A549 (cell line): ENCODE measurements at regions not wholly inside any gene's neighbourhood (a gene's known extent, or its start where the extent isn't known, plus 50 kb on each side); places are given as distances from the start of the nearest gene placed in this dataset.

Experiments used
- ATAC-seq, 2 experiments: fragments of 200-7000 bp in 1 of 2; fragments of >200 bp in 1 of 2; cut with Nextera tagmentation in 1 of 2; cut with Tn5 transposase in 1 of 2; 3 replicates each; pipeline versions ENCODE4 v1.8.0 to v1.9.1; 2018 to 2020; ENCODE audit warnings: mild to moderate bottlenecking in 1 of 2, moderate library complexity in 1 of 2
- CTCF ChIA-PET: fragments of 300-600 bp; sonication (Branson Sonifier 250); formaldehyde crosslinking; extraction: SDS; loops from one replicate; lab custom pipeline; 2021; ENCODE audit warnings: antibody characterized with exemption, inconsistent platforms; lab: Yijun Ruan, JAX
- POLR2A ChIA-PET: fragments of 350-600 bp; formaldehyde crosslinking; extraction: SDS; loops from one replicate; lab custom pipeline; 2021; ENCODE audit warnings: antibody characterized with exemption, inconsistent platforms; lab: Yijun Ruan, JAX
- DNase-seq, 2 experiments: peaks; one replicate each; pipeline versions ENCODE4 v3.0.0 to v3.0.0-alpha.2; 2011 to 2016; ENCODE audit warnings: low read depth in 1 of 2, low spot score in 1 of 2
- FAIRE-seq: peaks from 2 replicates; lab custom pipeline; 2011; peaks lifted over from hg19 to GRCh38; lab: Jason Lieb, UNC
- H3K27ac ChIP-seq, 2 experiments: fragments of >200 bp; sonication (Bioruptor Twin); formaldehyde crosslinking; 3 replicates each; pipeline ENCODE4 v1.5.1; 2016 to 2017
- H3K4me1 ChIP-seq: fragments of >200 bp; sonication (Bioruptor Twin); formaldehyde crosslinking; 3 replicates; pipeline ENCODE4 v1.6.1; 2016
- H3K4me2 ChIP-seq: fragments of >200 bp; sonication (Bioruptor Twin); formaldehyde crosslinking; 3 replicates; pipeline ENCODE4 v1.6.1; 2016
- H3K4me3 ChIP-seq: fragments of >200 bp; sonication (Bioruptor Twin); formaldehyde crosslinking; 3 replicates; pipeline ENCODE4 v1.5.1; 2016
- H3K9me3 ChIP-seq: fragments of >200 bp; sonication (Bioruptor Twin); formaldehyde crosslinking; 3 replicates; pipeline ENCODE4 v1.6.1; 2016
- BHLHE40 ChIP-seq: IDR thresholded peaks from 2 replicates; pipeline ENCODE4 v1.6.1; 2012; ENCODE audit warnings: low read depth, low read length, inconsistent platforms
- CBX8 ChIP-seq: fragments of 200-600 bp; sonication (generic); IDR thresholded peaks from 2 replicates; pipeline ENCODE4 v1.6.1; 2016
- CHD2 ChIP-seq: fragments of 150-350 bp; IDR thresholded peaks from 2 replicates; pipeline ENCODE4 v1.6.1; 2014; ENCODE audit warnings: low read length; ENCODE audit not compliant: partially characterized antibody
- CHD4 ChIP-seq: fragments of 200-600 bp; sonication (generic); IDR thresholded peaks from 2 replicates; pipeline ENCODE4 v1.6.1; 2016; ENCODE audit warnings: antibody characterized with exemption, mild to moderate bottlenecking, borderline replicate concordance
- FOSB ChIP-seq: fragments of 250-450 bp; sonication (Bioruptor Pico); IDR thresholded peaks from 2 replicates; pipeline ENCODE4 v1.5.0; 2020; ENCODE audit warnings: mild to moderate bottlenecking, moderate library complexity
- FOXS1 ChIP-seq: fragments of 250-450 bp; sonication (Bioruptor Pico); IDR thresholded peaks from 2 replicates; pipeline ENCODE4 v1.5.0; 2020; ENCODE audit warnings: mild to moderate bottlenecking, moderate library complexity
- GATA3 ChIP-seq: IDR thresholded peaks from 2 replicates; pipeline ENCODE4 v1.6.1; 2012; ENCODE audit warnings: borderline replicate concordance
- HDAC2 ChIP-seq: fragments of 200-600 bp; sonication (generic); IDR thresholded peaks from 2 replicates; pipeline ENCODE4 v1.6.1; 2016
- HEYL ChIP-seq: fragments of 250-450 bp; sonication (Bioruptor Pico); IDR thresholded peaks from 2 replicates; pipeline ENCODE4 v1.8.0; 2021; ENCODE audit warnings: mild to moderate bottlenecking, moderate library complexity
- HOXA7 ChIP-seq: fragments of 250-450 bp; sonication (Bioruptor Pico); IDR thresholded peaks from 2 replicates; pipeline ENCODE4 v1.5.0; 2020; ENCODE audit warnings: mild to moderate bottlenecking, moderate library complexity
- JUN ChIP-seq, 2 experiments: fragments of >200 bp; sonication (Bioruptor Twin); formaldehyde crosslinking; IDR thresholded peaks; 2 replicates in 1 of 2; 3 replicates in 1 of 2; pipeline ENCODE4 v1.6.1; 2016 to 2017
- MAFK ChIP-seq: fragments of 450-650 bp; IDR thresholded peaks from 2 replicates; pipeline ENCODE4 v1.6.1; 2014; ENCODE audit not compliant: partially characterized antibody
- MAZ ChIP-seq: fragments of 150-350 bp; IDR thresholded peaks from 2 replicates; pipeline ENCODE4 v1.6.1; 2014; ENCODE audit warnings: antibody characterized with exemption, low read depth, low read length, borderline replicate concordance
- MYC ChIP-seq: IDR thresholded peaks from 2 replicates; pipeline ENCODE4 v1.6.1; 2012; ENCODE audit warnings: mild to moderate bottlenecking, inconsistent platforms, low read length, improper control_type of control experiment, borderline replicate concordance
- NR3C1 ChIP-seq: fragments of >200 bp; sonication (Bioruptor Twin); formaldehyde crosslinking; IDR thresholded peaks from 3 replicates; pipeline ENCODE4 v1.6.1; 2017
- PHF8 ChIP-seq: fragments of 200-600 bp; sonication (generic); IDR thresholded peaks from 2 replicates; pipeline ENCODE4 v1.6.1; 2016; ENCODE audit warnings: low read depth, mild to moderate bottlenecking, antibody characterized with exemption, moderate library complexity, borderline replicate concordance
- POLR2AphosphoS2 ChIP-seq: conservative IDR thresholded peaks from 2 replicates; pipeline ENCODE4 v1.6.1; 2012; ENCODE audit warnings: low read length, improper control_type of control experiment, inconsistent platforms
- RAD21 ChIP-seq, 2 experiments: fragments of >200 bp in 1 of 2; sonication (Bioruptor Twin) in 1 of 2; formaldehyde crosslinking in 1 of 2; IDR thresholded peaks in 1 of 2; conservative IDR thresholded peaks in 1 of 2; 2 replicates in 1 of 2; 3 replicates in 1 of 2; pipeline ENCODE4 v1.6.1; 2012 to 2018; ENCODE audit warnings: inconsistent platforms in 1 of 2
- RFX5 ChIP-seq: fragments of 450-650 bp; IDR thresholded peaks from 2 replicates; pipeline ENCODE4 v1.7.1; 2014; ENCODE audit warnings: antibody characterized with exemption, mild to moderate bottlenecking, moderate library complexity
- SMC3 ChIP-seq: fragments of >200 bp; sonication (Bioruptor Twin); formaldehyde crosslinking; IDR thresholded peaks from 3 replicates; pipeline ENCODE4 v1.6.1; 2018; ENCODE audit warnings: inconsistent platforms
- USF2 ChIP-seq: fragments of 450-650 bp; IDR thresholded peaks from 2 replicates; pipeline ENCODE4 v1.6.1; 2014; ENCODE audit warnings: antibody characterized with exemption
- WGBS: methylation state at CpG from one replicate; pipeline ENCODE4 v1.1.6; 2017; ENCODE audit errors: missing lambda C conversion rate; 5-methylcytosine and 5-hydroxymethylcytosine counted together
- TF ChIP-seq, protein P1 (sequence below): fragments of >200 bp; sonication (Bioruptor Twin); formaldehyde crosslinking; IDR thresholded peaks from 2 replicates; pipeline ENCODE4 v1.6.1; 2016
- TF ChIP-seq, protein P2 (sequence below): fragments of 150-350 bp; IDR thresholded peaks from 2 replicates; pipeline ENCODE4 v1.6.1; 2014; ENCODE audit warnings: low read depth, mild to moderate bottlenecking, low read length

DNA sequence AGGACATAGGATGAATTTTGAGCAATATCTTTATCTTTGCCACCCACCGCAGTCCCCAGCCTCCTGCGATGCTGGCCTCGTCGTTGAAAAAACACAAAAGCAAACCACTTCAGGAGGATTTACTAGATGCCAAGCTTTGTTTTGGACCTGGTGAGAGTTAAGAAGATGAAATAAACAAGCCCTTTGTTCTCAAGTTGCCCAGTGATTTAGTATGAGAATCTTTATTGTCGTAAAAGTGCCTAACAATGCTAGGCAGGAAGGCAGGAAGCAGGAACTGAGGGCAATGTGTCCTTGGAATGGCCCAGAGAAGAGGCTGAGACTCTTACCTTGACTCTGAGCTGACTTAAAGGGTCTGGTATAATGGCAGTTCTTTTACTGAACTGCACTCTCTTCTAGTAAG is 116.0 kb downstream of the TRMT11 start:
- Histone ChIP-seq H3K27ac (no peak overlapping the region), H3K9me3 (no peaks in the 10 kb centered on the region), H3K4me3 (no peak overlapping the region), H3K4me1 (no peaks in the 10 kb centered on the region), H3K4me2 (no peak overlapping the region)
- ATAC-seq (no peak), DNase-seq (no peak), FAIRE-seq (no peak)
- WGBS, result 95% methylated on average over 5 of the region's 5 CpGs
- POLR2A ChIA-PET, result no interaction called here
- TF ChIP-seq CBX8 (no peak), SMC3 (no peak), CHD4 (no peak), MAZ (no peak)
- CTCF ChIA-PET, result interaction anchor here (1.8 kb wide), 1 partner anchor 69 kb away, joined by 4 read pairs; no protein-coding TSS in a partner anchor

GRCh38 chr6:126103993-126104392 is 117.7 kb downstream of the TRMT11 start:
- ChIA-PET CTCF (interaction anchor here (0.6 kb wide), 1 partner anchor 997 kb away, joined by 3 read pairs; no protein-coding TSS in a partner anchor), POLR2A (no interaction called here)
- TF ChIP-seq HEYL (CRISPR knock-in tag), result no peak
- no peak for TF ChIP-seq NR3C1
- TF ChIP-seq USF2, result no peak
- H3K4me3 ChIP-seq, result no peak overlapping the region
- H3K4me2 ChIP-seq, result no peak overlapping the region
- WGBS, result 100% methylated on average over 3 of the region's 3 CpGs
- no peak for DNase-seq
- no peak overlapping the region for H3K27ac ChIP-seq
- H3K4me1 ChIP-seq, result no peaks in the 10 kb centered on the region
- no peaks in the 10 kb centered on the region for H3K9me3 ChIP-seq
- FAIRE-seq, result no peak
- no peak for ATAC-seq

DNA sequence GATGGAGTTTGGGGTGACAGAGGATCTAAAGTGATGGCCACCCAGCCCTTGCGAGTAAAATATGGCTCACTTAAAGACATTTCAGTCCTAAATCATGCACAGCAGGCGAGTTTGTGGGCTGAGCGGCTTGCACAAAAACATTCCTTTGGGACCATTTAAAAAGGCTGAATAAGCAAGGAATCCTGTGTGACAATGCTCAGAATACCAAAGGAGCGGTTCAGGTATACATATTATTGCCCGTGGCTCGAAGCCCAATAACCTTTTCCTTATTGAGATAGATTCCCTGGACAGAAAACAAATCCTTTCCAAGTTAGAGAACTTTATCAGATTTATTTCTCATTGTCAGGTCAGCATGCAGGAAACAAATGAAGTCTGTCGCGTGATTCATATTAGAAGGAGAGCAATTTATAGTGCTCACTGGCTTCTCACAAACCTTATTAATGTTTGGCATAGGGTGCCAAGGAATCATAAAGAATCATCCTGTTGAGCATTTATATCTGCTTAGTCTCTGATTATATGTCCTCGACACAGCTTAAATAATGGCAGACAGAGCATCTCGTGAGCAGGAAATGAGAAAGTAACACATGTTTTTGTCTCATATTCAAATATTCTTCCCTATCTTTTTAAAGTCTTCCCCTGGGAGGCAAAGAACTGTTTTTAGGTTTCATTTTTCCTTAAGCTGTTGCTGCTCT is 121.3 kb downstream of the TRMT11 start:
- Histone ChIP-seq H3K4me3 (no peak overlapping the region), H3K27ac (no peak overlapping the region), H3K4me1 (peaks cover 10% of the 10 kb centered on the region; the same call in 2 of the 3 replicates), H3K4me2 (no peak overlapping the region), H3K9me3 (no peaks in the 10 kb centered on the region)
- no peak for FAIRE-seq
- ChIA-PET CTCF (interaction anchor here (0.6 kb wide), 1 partner anchor 9 kb away, joined by 4 read pairs; no protein-coding TSS in a partner anchor), POLR2A (no interaction called here)
- no peak for DNase-seq
- ATAC-seq, result no peak
- 90% methylated on average over 10 of the region's 10 CpGs for WGBS
- TF ChIP-seq HEYL (CRISPR knock-in tag) (no peak), CHD2 (no peak), MYC (no peak), HDAC2 (no peak), POLR2AphosphoS2 (no peak), RAD21 (conservative IDR thresholded peaks at IDR 0.05 in 1 of 2, IDR thresholded peaks at IDR 0.05 in 1 of 2) (no peak), RFX5 (no peak), PHF8 (no peak), BHLHE40 (no peak), FOSB (CRISPR knock-in tag) (no peak), NR3C1 (no peak), MAFK (no peak), FOXS1 (no peak), HOXA7 (CRISPR knock-in tag) (no peak), JUN (IDR thresholded peaks at IDR 0.05) (no peak), GATA3 (no peak)
- TF ChIP-seq, protein P1, sequence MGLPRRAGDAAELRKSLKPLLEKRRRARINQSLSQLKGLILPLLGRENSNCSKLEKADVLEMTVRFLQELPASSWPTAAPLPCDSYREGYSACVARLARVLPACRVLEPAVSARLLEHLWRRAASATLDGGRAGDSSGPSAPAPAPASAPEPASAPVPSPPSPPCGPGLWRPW, result no peak
- TF ChIP-seq, protein P2, sequence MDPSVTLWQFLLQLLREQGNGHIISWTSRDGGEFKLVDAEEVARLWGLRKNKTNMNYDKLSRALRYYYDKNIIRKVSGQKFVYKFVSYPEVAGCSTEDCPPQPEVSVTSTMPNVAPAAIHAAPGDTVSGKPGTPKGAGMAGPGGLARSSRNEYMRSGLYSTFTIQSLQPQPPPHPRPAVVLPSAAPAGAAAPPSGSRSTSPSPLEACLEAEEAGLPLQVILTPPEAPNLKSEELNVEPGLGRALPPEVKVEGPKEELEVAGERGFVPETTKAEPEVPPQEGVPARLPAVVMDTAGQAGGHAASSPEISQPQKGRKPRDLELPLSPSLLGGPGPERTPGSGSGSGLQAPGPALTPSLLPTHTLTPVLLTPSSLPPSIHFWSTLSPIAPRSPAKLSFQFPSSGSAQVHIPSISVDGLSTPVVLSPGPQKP, result no peak
